ENCODE measurements at regions not wholly inside any gene's neighbourhood (a gene's known extent, or its start where the extent isn't known, plus 50 kb on each side); places are given as distances from the start of the nearest gene placed in this dataset.

DNA sequence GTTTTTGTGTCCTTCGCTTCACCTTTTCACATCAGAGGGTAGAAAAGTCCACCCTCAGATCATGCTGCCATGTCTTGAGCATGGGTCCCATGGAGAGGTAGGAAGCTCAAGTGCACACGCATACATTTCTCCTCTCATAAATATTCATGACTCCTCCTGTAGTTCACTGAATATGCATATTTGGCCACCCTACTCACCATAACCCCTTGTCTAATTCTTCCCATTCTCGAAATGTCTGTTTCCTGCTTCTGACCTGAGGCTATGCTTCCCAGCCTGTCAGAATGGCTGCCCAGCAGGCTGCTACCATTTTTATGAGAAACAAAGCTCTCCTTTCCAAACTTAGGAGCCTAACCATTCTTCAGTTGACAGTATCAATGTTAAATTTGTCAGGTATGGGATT is 86.5 kb downstream of the ADRA2C start:
- TF ChIP-seq EZH2phosphoT487 (IDR thresholded peaks at IDR 0.05; ENCODE audit: insufficient read depth, low read depth) (no peak), EZH2 (IDR thresholded peaks at IDR 0.05; ENCODE audit: insufficient read depth, poor library complexity, severe bottlenecking) (no peak)

Data from GM23248 (cell line).